ENCODE measurements at regions not wholly inside any gene's neighbourhood (a gene's known extent, or its start where the extent isn't known, plus 50 kb on each side); places are given as distances from the start of the nearest gene placed in this dataset.

DNA sequence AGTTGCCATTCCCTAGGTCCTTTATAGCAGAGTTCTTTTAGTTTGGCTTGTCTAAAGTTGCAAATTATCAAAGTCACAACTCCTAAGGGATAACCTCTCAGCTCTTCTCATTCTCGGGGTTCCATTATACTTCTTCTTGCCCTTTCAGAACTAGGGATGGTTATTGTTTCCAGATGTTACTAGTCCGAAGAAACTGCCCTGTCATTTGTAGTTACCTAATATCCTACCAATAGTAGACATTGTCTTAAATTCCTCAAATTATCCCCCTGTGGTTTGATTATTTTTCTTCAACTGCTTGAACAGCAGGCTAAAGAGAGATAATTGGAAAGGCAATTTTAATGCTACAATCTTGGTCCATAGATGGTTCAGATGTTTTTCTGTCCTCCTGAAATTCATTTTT, 709.8 kb downstream of the KCTD16 start:
- TF ChIP-seq, protein P1, sequence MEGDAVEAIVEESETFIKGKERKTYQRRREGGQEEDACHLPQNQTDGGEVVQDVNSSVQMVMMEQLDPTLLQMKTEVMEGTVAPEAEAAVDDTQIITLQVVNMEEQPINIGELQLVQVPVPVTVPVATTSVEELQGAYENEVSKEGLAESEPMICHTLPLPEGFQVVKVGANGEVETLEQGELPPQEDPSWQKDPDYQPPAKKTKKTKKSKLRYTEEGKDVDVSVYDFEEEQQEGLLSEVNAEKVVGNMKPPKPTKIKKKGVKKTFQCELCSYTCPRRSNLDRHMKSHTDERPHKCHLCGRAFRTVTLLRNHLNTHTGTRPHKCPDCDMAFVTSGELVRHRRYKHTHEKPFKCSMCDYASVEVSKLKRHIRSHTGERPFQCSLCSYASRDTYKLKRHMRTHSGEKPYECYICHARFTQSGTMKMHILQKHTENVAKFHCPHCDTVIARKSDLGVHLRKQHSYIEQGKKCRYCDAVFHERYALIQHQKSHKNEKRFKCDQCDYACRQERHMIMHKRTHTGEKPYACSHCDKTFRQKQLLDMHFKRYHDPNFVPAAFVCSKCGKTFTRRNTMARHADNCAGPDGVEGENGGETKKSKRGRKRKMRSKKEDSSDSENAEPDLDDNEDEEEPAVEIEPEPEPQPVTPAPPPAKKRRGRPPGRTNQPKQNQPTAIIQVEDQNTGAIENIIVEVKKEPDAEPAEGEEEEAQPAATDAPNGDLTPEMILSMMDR (IDR thresholded peaks at IDR 0.05; ENCODE audit: low read depth, low read length) = no peak
- TF ChIP-seq EZH2phosphoT487 (IDR thresholded peaks at IDR 0.05; ENCODE audit: low read depth) = no peak
